Upper lobe of left lung (tissue), 6 donors: ENCODE measurements at regions not wholly inside any gene's neighbourhood (a gene's known extent, or its start where the extent isn't known, plus 50 kb on each side); places are given as distances from the start of the nearest gene placed in this dataset.
"Not testable (repeated sequence)": the region's sequence is repeated elsewhere in the genome, so short reads cannot be mapped to it uniquely, and the experiment has no call there.

Source experiments
- ATAC-seq, 2 donors: fragments of 200-7000 bp; cut with Tn5 transposase; one replicate each; pipeline ENCODE4 v1.9.1; 2022; ENCODE audit warnings: mild to moderate bottlenecking in 2 of 2, moderate library complexity in 2 of 2; ENCODE audit not compliant: low FRiP score in 2 of 2
- DNase-seq, 2 donors: peaks; one replicate each; pipeline ENCODE4 v3.0.0-alpha.2; 2019 to 2020
- H3K27ac ChIP-seq, 4 donors: fragments of 200-600 bp; sonication (generic); one replicate each; pipeline ENCODE4 v1.5.1; 2016 to 2019
- H3K27me3 ChIP-seq, 4 donors: fragments of 200-600 bp; sonication (generic); one replicate each; pipeline ENCODE4 v1.5.1; 2017 to 2019
- H3K36me3 ChIP-seq, 4 donors: fragments of 200-600 bp; sonication (generic); one replicate each; pipeline ENCODE4 v1.5.1; 2016 to 2019
- H3K4me1 ChIP-seq, 4 donors: fragments of 200-600 bp; sonication (generic); one replicate each; pipeline ENCODE4 v1.5.1; 2018 to 2019
- H3K4me3 ChIP-seq, 4 donors: fragments of 200-600 bp; sonication (generic); one replicate each; pipeline ENCODE4 v1.5.1; 2017 to 2019; ENCODE audit warnings: mild to moderate bottlenecking in 2 of 4, moderate library complexity in 1 of 4
- H3K9me3 ChIP-seq, 4 donors: fragments of 200-600 bp; sonication (generic); one replicate each; pipeline ENCODE4 v1.5.1; 2018 to 2019
- CTCF ChIP-seq, 6 experiments: fragments of 450-650 bp in 4 of 6; fragments of 200-600 bp in 2 of 6; sonication (generic) in 2 of 6; IDR thresholded peaks; one replicate each; pipeline ENCODE4 v1.5.1; 2016 to 2019; ENCODE audit warnings: antibody characterized with exemption in 6 of 6
- EP300 ChIP-seq, 4 donors: sonication (generic); formaldehyde crosslinking; IDR thresholded peaks; one replicate each; pipeline ENCODE4 v1.5.1; 2017; ENCODE audit warnings: antibody characterized with exemption in 4 of 4, control low read depth in 2 of 4
- POLR2A ChIP-seq, 4 donors: fragments of 450-650 bp; IDR thresholded peaks; one replicate each; pipeline ENCODE4 v1.5.1; 2016 to 2017; ENCODE audit warnings: antibody characterized with exemption in 4 of 4, mild to moderate bottlenecking in 2 of 4
- POLR2AphosphoS5 ChIP-seq, 2 donors: sonication (generic); formaldehyde crosslinking; IDR thresholded peaks; one replicate each; pipeline ENCODE4 v1.5.1; 2017; ENCODE audit warnings: antibody characterized with exemption in 2 of 2
- WGBS, 2 donors: methylation state at CpG; one replicate each; pipeline ENCODE4 v1.1.5; 2017 to 2018; 5-methylcytosine and 5-hydroxymethylcytosine counted together
- donor health status: DM: no; HTN: no; CAD: no; lungs with moderate emphysema.
- donor health status: DM: no; HTN: yes; CAD: no; lungs with severe emphysema.

- no peaks in the 10 kb centered on the region for H3K27me3 ChIP-seq
- 80 to 86% methylated on average over 4 of the region's 4 CpGs for WGBS, 2 donors
- H3K36me3 ChIP-seq: no peaks in the 10 kb centered on the region
- no peak for DNase-seq
- ATAC-seq: no peak
- H3K27ac ChIP-seq: no peak overlapping the region
- TF ChIP-seq CTCF (IDR thresholded peaks at IDR 0.05): no peak
- no peak for TF ChIP-seq POLR2A (IDR thresholded peaks at IDR 0.05)
- TF ChIP-seq EP300 (IDR thresholded peaks at IDR 0.05): no peak
- no peak for TF ChIP-seq POLR2AphosphoS5 (IDR thresholded peaks at IDR 0.05)
- H3K9me3 ChIP-seq: no peaks in the 10 kb centered on the region
- H3K4me3 ChIP-seq: no peak overlapping the region
- H3K4me1 ChIP-seq: no peaks in the 10 kb centered on the region
These were observed 300.0 kb upstream of the CTNNB1 start for GRCh38 chr3:40899286-40899712.

- TF ChIP-seq EP300 (IDR thresholded peaks at IDR 0.05): no peak
- no peak for TF ChIP-seq POLR2AphosphoS5 (IDR thresholded peaks at IDR 0.05)
- no peak for TF ChIP-seq CTCF (IDR thresholded peaks at IDR 0.05)
- no peak for TF ChIP-seq POLR2A (IDR thresholded peaks at IDR 0.05)
- 63 to 77% methylated on average over 3 of the region's 3 CpGs for WGBS, 2 donors
- no peaks in the 10 kb centered on the region for H3K9me3 ChIP-seq
- ATAC-seq (no peak), DNase-seq (no peak)
- no peaks in the 10 kb centered on the region for H3K4me1 ChIP-seq
- no peaks in the 10 kb centered on the region for H3K36me3 ChIP-seq
- no peak overlapping the region for H3K4me3 ChIP-seq
- H3K27ac ChIP-seq: no peak overlapping the region
- no peaks in the 10 kb centered on the region for H3K27me3 ChIP-seq
These were observed 298.0 kb upstream of the CTNNB1 start for GRCh38 chr3:40901298-40901697.

- no peak for ATAC-seq
- H3K4me3 ChIP-seq: no peak overlapping the region
- H3K27me3 ChIP-seq: no peaks in the 10 kb centered on the region
- H3K36me3 ChIP-seq: no peaks in the 10 kb centered on the region
- no peak overlapping the region for H3K27ac ChIP-seq
- no peak for DNase-seq
- no peak for TF ChIP-seq EP300 (IDR thresholded peaks at IDR 0.05)
- TF ChIP-seq CTCF (IDR thresholded peaks at IDR 0.05): no peak
- no peak for TF ChIP-seq POLR2A (IDR thresholded peaks at IDR 0.05)
- TF ChIP-seq POLR2AphosphoS5 (IDR thresholded peaks at IDR 0.05): no peak
- no peaks in the 10 kb centered on the region for H3K9me3 ChIP-seq
- no peaks in the 10 kb centered on the region for H3K4me1 ChIP-seq
These were observed 297.5 kb upstream of the CTNNB1 start for GRCh38 chr3:40901796-40902195.

- not testable (repeated sequence) for H3K9me3 ChIP-seq, ATAC-seq, H3K36me3 ChIP-seq, H3K4me1 ChIP-seq, H3K27me3 ChIP-seq, H3K4me3 ChIP-seq, H3K27ac ChIP-seq
- 68 to 86% methylated on average over 21 to 22 of the region's 26 CpGs for WGBS, 2 donors
- DNase-seq: peak in 1 of 2 donors; percentile 53
These were observed 291.3 kb upstream of the CTNNB1 start for GRCh38 chr3:40907907-40908465.

- no peaks in the 10 kb centered on the region for H3K4me1 ChIP-seq
- H3K27me3 ChIP-seq: no peaks in the 10 kb centered on the region
- H3K27ac ChIP-seq: no peak overlapping the region
- no peaks in the 10 kb centered on the region for H3K9me3 ChIP-seq
- DNase-seq (no peak), ATAC-seq (no peak)
- TF ChIP-seq POLR2A (IDR thresholded peaks at IDR 0.05) (no peak), CTCF (IDR thresholded peaks at IDR 0.05) (no peak), EP300 (IDR thresholded peaks at IDR 0.05) (no peak)
- no peaks in the 10 kb centered on the region for H3K36me3 ChIP-seq
- WGBS, 2 donors: 92 to 94% methylated on average over 3 of the region's 3 CpGs
- H3K4me3 ChIP-seq: no peak overlapping the region
These were observed 290.7 kb upstream of the CTNNB1 start for GRCh38 chr3:40908612-40909011.
